A673 (cell line): ENCODE measurements at regions not wholly inside any gene's neighbourhood (a gene's known extent, or its start where the extent isn't known, plus 50 kb on each side); places are given as distances from the start of the nearest gene placed in this dataset.

Source experiments
- BruUV-seq: library from RNA; stranded (reverse); fragments of 400-500 nt; replicated peaks from 2 replicates; lab custom pipeline; 2021; lab: Mats Ljungman, UMichigan
- CTCF ChIA-PET: fragments of 300-600 bp; sonication (Branson Sonifier 250); formaldehyde crosslinking; loops from one replicate; lab custom pipeline; 2022; ENCODE audit warnings: antibody characterized with exemption; lab: Charles Lee
- POLR2A ChIA-PET: fragments of 300-600 bp; sonication (Branson Sonifier 250); formaldehyde crosslinking; loops from one replicate; lab custom pipeline; 2022; ENCODE audit warnings: antibody characterized with exemption; ENCODE audit not compliant: low non-redundant PET; lab: Charles Lee
- DNase-seq: peaks from one replicate; pipeline ENCODE4 v3.0.0-alpha.2; 2015; ENCODE audit warnings: low spot score
- H3K27ac ChIP-seq: fragments of 200-600 bp; sonication (generic); 2 replicates; pipeline ENCODE4 v1.5.1; 2016; ENCODE audit warnings: mixed run types, low read depth, mild to moderate bottlenecking, mixed read lengths, antibody characterized with exemption, low read length; ENCODE audit not compliant: poor library complexity, severe bottlenecking
- H3K27me3 ChIP-seq: fragments of 200-600 bp; sonication (generic); replicated peaks from 2 replicates; pipeline ENCODE4 v1.6.1; 2017; ENCODE audit warnings: mixed run types, low read depth, mild to moderate bottlenecking, mixed read lengths, antibody characterized with exemption, low read length; ENCODE audit not compliant: insufficient read depth, poor library complexity
- H3K36me3 ChIP-seq: fragments of 200-600 bp; sonication (generic); 2 replicates; pipeline ENCODE4 v1.6.1; 2016; ENCODE audit warnings: mixed run types, mild to moderate bottlenecking, mixed read lengths, antibody characterized with exemption, low read length; ENCODE audit not compliant: insufficient read depth, poor library complexity, severe bottlenecking
- H3K4me1 ChIP-seq: fragments of 200-600 bp; sonication (generic); 2 replicates; pipeline ENCODE4 v1.6.1; 2017; ENCODE audit warnings: mixed run types, mild to moderate bottlenecking, mixed read lengths, antibody characterized with exemption, low read length; ENCODE audit not compliant: insufficient read depth, poor library complexity, severe bottlenecking
- H3K4me3 ChIP-seq: fragments of 200-600 bp; sonication (generic); 2 replicates; pipeline ENCODE4 v1.5.1; 2016; ENCODE audit warnings: low read depth, mixed run types, mild to moderate bottlenecking, mixed read lengths, low read length; ENCODE audit not compliant: poor library complexity, severe bottlenecking
- H3K9me3 ChIP-seq: fragments of 200-600 bp; sonication (generic); 2 replicates; pipeline ENCODE4 v1.6.1; 2016; ENCODE audit warnings: mixed run types, low read depth, mild to moderate bottlenecking, mixed read lengths, antibody characterized with exemption, low read length; ENCODE audit not compliant: poor library complexity, severe bottlenecking
- EZH2 ChIP-seq: fragments of 200-600 bp; sonication (generic); IDR thresholded peaks from 2 replicates; pipeline ENCODE4 v1.6.1; 2017; ENCODE audit warnings: borderline replicate concordance, low read depth, mild to moderate bottlenecking, mixed read lengths, antibody characterized with exemption, low read length; ENCODE audit not compliant: poor library complexity, severe bottlenecking
- intact Hi-C: fragments of 100-400 bp; cut with micrococcal nuclease; formaldehyde crosslinking; loops from one replicate; pipeline ENCODE4 v1.10.0; 2022; ENCODE audit not compliant: unreplicated experiment
- TF ChIP-seq, protein P1 (sequence below): fragments of 300-800, 200-600 bp; sonication (generic); conservative IDR thresholded peaks from 2 replicates; pipeline ENCODE4 v1.5.1; 2017; ENCODE audit warnings: low read depth, mild to moderate bottlenecking, antibody characterized with exemption, low read length, moderate library complexity, mixed read lengths

- TF ChIP-seq, protein P1, sequence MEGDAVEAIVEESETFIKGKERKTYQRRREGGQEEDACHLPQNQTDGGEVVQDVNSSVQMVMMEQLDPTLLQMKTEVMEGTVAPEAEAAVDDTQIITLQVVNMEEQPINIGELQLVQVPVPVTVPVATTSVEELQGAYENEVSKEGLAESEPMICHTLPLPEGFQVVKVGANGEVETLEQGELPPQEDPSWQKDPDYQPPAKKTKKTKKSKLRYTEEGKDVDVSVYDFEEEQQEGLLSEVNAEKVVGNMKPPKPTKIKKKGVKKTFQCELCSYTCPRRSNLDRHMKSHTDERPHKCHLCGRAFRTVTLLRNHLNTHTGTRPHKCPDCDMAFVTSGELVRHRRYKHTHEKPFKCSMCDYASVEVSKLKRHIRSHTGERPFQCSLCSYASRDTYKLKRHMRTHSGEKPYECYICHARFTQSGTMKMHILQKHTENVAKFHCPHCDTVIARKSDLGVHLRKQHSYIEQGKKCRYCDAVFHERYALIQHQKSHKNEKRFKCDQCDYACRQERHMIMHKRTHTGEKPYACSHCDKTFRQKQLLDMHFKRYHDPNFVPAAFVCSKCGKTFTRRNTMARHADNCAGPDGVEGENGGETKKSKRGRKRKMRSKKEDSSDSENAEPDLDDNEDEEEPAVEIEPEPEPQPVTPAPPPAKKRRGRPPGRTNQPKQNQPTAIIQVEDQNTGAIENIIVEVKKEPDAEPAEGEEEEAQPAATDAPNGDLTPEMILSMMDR: no peak
- no peak for TF ChIP-seq EZH2
- ChIA-PET POLR2A (no interaction called here), CTCF (no interaction called here)
- Histone ChIP-seq H3K4me1 (no peaks in the 10 kb centered on the region), H3K4me3 (no peak overlapping the region), H3K27me3 (peaks cover 5% of the 10 kb centered on the region), H3K9me3 (no peaks in the 10 kb centered on the region), H3K27ac (no peak overlapping the region), H3K36me3 (no peaks in the 10 kb centered on the region)
- no TSS peak for BruUV-seq
- intact Hi-C loops: no loop called here
- DNase-seq: no peak
These were observed 180.2 kb downstream of the OSR1 start for GRCh38 chr2:19178175-19178574.

DNA sequence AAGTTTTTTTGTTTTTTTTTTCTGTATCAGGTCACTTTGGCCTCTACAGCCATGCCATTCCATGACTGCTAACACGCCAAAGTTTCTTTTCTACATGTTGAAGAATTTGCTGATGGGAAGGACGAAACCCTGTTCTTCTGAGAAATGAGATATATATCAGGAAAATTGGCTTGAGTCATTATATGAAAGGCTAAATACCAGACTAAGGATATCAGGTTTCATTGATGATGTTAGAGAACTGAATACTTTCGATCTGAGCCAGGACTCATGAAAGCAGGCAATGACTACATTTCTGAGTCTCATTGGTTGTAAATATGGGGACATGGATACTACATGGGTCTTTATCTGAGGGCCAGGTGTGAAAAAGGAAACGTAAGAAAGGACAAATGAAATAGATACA is 181.4 kb downstream of the OSR1 start:
- TF ChIP-seq, protein P1: no peak
- no peak for TF ChIP-seq EZH2
- no peaks in the 10 kb centered on the region for H3K4me1 ChIP-seq
- H3K9me3 ChIP-seq: no peaks in the 10 kb centered on the region
- BruUV-seq: no TSS peak
- H3K27ac ChIP-seq: no peak overlapping the region
- ChIA-PET POLR2A (no interaction called here), CTCF (no interaction called here)
- no peak for DNase-seq
- H3K4me3 ChIP-seq: no peak overlapping the region
- peaks cover 5% of the 10 kb centered on the region for H3K27me3 ChIP-seq
- intact Hi-C loops: no loop called here
- H3K36me3 ChIP-seq: no peaks in the 10 kb centered on the region

DNA sequence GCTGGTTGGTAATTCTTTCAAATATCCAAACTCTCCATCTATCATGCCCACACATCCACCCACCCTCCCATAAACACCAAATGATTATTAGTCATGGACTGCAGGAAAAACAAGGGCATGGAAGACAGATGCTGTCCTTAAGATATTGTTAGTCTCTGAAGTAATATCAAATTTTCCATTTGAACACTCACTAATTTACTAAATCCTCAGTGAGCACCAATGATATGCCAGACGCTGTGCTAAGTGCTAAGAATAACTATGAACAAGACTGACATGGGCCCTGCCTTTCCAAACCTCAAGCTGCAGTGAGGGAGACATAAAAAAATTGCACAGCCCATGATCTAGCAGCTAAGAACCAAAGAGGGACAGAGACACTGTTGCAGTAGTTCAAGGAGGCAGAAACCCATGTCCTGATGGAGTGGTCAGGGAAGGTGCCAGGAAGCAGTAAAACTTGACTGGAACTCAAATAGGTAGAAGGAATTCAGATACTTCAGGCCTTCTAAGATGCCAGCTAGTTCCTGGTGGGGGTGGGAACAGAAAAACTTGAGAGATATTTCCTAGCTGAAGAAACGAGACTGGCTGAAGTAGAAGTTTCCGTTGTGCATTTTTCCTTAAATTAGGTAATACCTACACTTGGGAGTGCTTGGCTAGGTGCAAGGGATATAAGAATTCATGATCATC is 182.1 kb downstream of the OSR1 start:
- Histone ChIP-seq H3K4me1 (no peaks in the 10 kb centered on the region), H3K27ac (no peak overlapping the region), H3K36me3 (no peaks in the 10 kb centered on the region), H3K9me3 (no peaks in the 10 kb centered on the region), H3K27me3 (peaks cover 5% of the 10 kb centered on the region), H3K4me3 (no peak overlapping the region)
- DNase-seq: no peak
- CTCF ChIA-PET: no interaction called here
- no TSS peak for BruUV-seq
- no peak for TF ChIP-seq EZH2
- TF ChIP-seq, protein P1: no peak
- POLR2A ChIA-PET: no interaction called here
- intact Hi-C loops: no loop called here
